Central memory CD4-positive, alpha-beta T cell (primary cell): ENCODE measurements at regions not wholly inside any gene's neighbourhood (a gene's known extent, or its start where the extent isn't known, plus 50 kb on each side); places are given as distances from the start of the nearest gene placed in this dataset.
A peak's percentile ranks its signal among the peaks of the same experiment; 100 is the strongest.

Source experiments
- DNase-seq: peaks from one replicate; pipeline ENCODE4 v3.0.0; 2022

DNA sequence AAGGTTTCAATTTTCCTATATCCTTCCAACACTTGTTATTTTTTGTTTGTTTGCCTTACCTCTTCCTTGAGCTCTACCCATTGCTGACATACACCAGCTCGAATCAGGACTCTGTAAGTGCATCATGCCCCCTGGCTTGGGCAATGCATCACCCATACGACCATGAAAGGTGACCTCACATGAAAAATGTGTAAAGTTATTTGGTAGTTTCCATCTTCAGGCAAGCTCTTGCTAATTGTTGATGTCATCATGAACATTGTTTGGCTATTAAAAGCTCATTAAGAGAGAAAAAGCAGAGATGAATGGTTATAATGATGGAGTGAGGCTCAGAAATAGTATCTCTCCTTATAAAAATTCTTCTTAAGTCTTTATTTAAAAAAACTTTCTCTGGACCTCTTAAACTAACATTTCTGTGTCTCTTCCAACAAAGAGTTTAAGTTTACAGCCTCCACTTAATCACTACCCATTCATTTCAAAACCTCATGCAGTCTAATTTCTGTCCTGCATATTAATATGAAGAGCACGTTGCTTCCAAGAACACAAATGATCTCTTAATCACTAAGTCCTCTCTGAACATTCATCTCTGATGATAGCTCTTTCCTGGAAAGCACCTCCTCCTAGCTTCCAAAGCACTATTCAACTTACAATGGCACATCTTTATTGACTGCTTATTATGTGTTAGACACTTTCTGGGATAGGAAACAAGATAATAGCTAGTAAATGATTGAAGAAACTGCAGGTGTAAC is 236.3 kb downstream of the NFKBIZ start:
- DNase-seq = no peak

DNA sequence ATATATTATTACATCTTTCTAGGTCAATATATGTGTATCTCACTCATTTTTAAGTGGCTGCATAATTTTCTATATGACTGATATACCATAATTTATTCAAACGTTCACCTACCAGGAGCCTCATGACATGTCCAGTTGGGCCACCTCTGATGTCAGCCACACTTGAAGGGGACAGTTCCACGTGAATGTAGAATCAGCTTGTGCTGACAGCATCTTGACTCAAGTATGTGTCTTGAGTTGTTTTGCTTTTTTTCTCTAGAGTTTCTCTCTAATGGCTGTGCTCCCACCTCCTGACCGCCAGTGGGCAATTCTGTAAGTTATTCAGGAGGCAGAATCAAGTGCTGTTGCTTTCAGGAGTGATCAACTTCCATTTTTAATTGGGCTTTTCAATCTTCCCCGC is 237.9 kb downstream of the NFKBIZ start:
- no peak for DNase-seq

DNA sequence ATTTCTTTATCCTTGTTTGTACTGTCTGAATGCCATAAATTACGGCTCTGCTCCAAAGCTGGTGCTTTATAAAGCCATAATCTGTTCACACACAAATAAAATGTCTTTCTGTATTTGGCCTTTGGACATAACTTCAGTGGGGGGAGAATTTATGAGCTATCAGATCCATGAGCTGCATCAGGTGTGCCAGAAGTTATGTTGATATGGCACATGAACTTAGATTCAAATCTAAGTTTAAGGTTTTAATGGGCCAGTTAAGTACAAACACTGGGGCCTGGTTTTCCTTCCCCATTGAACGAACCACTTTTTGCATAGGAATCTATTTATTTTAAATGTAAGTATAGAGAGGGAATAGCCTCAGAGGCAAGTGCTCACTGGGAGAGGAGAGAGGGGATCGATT is 239.9 kb downstream of the NFKBIZ start:
- DNase-seq = no peak

DNA sequence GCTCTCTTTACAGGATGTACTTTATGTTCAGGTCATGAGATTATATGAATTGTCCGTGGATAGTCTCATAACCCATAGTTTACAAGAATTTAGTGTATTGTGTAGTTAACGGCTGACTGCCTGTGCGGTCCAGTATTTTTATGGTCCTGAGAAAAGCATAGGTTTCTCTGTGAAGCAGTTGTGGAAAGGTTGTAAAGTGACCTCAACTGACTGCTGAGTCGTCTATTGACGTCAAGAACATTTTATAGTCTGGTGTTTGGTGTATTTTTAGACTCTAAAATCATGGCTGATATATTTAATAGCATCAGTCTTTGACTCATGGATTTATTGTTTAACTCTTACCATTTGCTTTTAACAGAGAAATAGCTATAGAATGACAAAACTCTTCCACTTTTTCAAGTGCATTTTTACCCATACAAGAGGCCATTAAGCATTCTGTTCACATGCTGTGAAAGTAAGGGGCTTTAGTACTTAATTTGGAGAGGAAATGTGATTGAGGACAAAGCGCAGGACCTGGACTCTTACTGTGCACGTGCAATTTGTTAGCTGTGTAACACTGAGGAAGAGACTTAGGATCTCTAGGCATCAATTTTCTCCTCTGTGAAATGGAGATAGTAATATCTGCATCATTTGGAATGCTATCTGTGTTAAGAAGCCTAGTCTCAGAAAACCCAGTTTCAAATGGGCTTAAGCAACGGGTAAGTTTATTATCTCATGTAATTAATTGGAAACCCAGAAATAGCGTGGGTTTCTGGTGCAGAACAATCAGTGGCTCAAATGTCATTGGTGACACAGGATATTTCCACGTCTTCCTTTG is 240.8 kb downstream of the NFKBIZ start:
- DNase-seq = no peak

DNA sequence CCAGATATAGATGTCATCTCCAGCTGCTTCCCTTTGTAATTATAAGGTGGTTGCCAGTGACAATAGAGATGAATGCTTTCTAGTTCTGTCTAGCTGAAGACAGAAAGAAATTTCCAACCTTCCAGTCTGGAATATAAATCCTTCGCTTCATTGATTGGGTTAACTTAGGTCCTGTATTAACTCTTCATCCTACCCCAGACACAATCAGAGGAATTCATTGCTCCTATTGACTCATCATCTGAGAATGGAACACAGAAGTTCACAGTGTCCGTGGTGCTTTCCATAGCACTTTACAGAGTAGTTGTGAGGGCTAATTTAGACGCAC is 241.4 kb downstream of the NFKBIZ start:
- DNase-seq = no peak

DNA sequence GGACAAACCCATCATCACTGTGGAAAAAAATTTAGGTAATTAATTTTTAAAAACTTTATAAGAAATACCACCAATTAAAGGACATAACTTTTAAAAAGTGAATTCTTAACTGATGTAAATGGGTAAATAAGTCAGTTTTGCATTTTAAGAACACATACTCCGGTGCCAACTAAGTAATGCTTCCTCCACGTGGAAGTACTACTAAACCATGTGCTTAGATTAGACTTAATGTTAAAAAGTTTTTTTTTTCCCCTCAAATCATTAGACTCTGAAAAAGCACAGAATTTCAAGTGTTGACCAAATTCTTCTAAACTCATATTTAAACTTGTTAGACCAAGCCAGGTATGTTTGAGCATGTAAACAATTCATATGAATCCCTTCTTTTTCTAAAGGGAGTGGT is 242.0 kb downstream of the NFKBIZ start:
- no peak for DNase-seq

DNA sequence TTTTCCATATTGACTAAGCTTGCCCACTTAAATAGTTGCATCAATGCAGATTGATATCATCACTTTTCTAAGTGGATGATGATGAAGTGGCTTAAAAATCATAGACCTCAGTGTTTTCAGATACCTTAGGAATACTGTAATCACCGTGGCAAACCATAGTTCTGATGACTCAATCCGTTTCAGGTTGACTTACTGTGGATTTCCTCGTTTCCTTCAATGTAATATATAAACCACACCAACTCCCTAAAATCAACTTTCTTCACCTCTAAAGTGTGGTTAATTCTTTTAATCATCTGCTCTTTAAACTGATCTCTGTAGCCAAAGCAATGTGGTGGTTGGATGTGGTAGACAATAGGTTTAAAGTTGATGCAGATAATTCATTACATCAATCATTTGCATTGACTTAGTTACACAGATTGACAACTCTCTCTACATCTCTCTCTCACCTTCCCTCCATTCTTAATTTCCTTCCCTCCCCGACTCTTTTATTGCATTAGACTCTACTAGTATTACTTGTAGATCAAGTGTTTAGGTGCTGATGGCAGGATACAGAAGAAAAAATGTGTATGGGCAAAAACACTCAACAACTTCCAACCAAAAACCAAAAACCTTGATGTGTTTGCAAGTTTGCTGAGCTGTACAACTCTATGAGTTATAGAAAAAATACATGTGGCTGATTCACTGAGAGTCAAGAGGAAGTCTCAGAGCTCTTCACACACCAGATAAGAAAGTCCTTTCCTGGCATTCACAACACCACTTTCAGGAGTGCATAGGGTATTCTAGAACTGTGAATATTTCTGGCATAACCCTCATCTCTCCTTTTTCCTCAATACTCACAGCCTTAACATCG is 243.5 kb downstream of the NFKBIZ start:
- DNase-seq = no peak

DNA sequence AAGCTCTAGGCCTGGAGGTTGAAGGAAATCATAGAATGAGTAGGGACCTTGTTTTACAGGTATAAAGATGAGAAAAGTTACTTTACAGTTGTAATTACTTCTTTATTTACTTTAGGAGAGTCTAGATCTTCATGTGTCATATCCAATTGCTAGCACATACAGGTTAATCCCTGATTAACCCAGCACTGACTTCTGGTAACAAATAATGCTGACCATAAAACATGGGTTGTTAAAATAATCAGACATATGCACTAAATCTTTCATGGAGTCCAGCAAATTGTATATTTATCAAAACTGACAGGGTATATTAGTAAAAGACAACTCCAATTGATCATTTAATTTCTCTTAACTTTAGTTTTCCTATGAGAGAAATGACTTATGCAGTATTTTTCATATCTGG is 245.2 kb downstream of the NFKBIZ start:
- no peak for DNase-seq

DNA sequence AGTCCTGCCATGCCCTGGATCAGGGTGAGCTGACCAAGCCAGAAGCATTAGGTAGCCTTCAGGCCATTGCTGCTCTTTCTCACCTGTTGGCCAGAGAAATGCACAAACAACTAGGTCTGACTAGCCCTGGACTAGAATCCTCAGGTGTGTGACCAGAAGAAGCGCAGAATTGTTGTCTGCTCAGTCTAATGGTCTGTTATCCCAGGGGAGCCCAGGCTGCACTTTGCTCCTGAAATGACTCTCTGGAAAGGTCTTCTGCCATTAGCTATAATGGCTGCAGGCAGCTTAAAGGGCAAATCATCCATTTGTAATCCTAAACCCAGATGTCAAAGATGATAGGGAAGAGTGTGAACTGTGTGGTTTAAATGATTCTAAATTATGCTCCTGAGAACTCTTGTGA is 246.1 kb downstream of the NFKBIZ start:
- DNase-seq = no peak

DNA sequence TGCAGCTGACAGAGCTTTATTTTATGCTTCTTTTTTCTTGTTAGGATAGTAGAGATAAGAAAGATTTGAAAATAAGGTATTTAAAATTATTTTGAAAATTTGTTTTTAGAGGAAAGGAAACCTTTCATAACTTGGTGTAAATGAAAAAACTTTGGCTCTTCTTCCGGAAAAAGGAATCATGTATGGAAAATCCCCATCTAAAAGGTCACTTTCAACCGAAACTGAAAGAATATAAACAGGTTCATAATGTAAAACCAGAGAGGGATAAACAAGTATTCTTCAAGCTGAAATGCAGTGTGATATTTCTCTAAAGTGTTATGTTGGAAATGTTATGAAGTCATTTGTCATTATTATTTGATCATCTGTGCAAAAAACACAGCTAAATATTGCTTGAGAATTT is 246.8 kb downstream of the NFKBIZ start:
- DNase-seq = no peak

DNA sequence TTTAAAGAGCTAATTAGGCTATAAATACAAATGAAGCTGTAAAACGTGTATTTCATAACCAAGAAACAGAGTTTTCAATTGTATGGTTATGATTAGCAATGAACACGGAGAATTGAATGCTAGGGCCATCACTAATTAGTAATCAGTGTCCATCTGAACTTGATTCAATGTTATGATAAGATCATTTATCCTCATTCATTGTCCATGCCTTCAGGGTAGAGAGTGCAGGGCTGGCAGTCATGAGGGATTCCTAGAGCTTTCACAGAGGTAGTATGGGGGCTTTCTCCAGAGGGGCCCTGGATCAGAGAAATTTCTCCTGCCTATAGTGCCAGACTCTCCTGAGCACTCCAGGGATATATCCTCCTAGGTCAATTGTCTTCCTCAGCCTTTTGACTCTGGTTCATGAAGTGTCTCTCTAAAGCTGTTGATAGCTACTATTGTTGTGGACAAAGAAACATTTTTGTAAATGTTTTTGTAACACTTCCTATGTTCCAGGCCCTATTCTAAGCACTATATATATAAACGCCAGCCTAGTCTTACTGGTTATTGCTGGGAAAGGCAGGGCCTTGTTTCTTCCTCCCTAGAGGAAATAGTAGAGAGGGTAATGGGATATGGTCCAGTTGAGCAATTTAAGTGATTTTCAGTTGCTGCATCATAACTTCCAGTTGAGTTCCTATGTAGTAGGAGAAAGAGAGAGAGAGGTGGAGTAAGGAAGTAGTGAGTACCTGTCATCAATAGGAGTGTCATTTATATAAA is 249.0 kb downstream of the NFKBIZ start:
- no peak for DNase-seq

DNA sequence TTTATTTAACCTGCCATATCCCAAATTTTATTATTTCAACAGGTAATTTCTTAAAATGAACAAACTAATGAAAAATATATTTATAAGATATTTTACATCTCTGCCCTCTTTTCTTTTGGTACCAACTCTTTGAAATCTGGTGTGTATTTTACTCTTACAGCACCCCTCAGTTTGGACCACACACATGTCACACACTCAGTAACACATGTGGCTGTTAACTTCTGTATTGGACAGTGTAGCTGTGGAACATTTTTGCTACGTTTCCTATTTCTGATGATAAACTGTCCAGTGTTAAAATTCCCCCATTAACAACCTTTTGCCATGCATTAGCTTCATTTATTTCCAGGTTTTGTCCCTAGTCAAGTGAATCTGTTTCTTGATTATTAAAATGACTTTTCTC is 250.6 kb downstream of the NFKBIZ start:
- DNase-seq = no peak

DNA sequence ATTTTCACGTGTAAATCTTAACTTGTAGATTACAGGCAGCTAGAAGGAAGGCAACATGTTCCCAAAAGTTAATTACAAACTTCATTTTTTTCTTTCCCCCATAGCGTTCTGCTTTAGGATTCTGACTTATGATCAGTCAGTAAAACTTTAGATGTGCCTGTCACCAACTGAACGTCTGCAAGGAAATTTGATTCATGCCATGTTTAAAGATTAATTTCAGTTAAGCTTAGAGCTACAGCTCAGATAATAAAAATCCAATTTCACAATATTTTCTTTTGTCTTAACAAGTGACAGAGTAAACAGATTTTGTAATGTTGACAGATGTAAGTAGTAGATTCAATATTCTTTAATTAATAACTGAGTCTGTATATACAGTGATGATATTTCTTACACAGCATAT is 253.1 kb downstream of the NFKBIZ start:
- DNase-seq = no peak

DNA sequence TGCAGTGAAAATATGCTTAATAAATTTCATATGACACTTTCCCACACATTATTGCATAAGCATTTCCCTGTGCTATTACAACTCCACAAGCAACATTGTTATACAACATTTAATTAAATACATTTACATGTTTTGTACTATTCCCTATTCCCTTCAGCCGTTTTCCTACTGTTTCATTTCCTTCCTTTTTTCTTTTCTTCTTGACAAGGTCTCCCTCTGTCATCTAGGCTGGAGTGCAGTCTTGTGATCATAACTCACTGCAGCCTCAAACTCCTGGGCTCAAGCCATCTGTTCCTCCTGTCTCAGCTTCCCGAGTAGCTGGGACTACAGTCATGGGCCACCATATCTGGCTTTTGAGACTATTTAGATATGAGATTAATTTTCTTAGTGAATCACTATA is 254.7 kb downstream of the NFKBIZ start:
- no peak for DNase-seq

DNA sequence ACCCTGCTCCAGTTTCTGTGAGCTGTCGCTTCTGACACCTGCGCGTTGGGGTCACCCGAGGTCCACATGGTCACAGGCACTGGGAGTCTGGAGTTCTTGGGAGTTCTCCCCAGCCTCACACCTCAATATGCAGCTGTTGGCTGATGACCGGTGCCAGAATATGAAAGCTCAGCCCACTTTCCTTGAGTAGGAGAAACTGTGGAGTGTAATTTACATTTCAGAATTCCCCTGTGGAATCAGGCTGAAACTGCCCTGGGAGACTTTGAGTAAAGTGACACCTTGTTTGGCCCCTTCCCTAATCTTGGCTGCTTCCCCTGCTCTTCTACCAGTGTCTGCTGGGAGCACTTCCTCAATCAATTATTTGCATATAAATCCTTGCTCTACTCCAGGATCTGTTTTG is 255.9 kb downstream of the NFKBIZ start:
- DNase-seq = no peak

DNA sequence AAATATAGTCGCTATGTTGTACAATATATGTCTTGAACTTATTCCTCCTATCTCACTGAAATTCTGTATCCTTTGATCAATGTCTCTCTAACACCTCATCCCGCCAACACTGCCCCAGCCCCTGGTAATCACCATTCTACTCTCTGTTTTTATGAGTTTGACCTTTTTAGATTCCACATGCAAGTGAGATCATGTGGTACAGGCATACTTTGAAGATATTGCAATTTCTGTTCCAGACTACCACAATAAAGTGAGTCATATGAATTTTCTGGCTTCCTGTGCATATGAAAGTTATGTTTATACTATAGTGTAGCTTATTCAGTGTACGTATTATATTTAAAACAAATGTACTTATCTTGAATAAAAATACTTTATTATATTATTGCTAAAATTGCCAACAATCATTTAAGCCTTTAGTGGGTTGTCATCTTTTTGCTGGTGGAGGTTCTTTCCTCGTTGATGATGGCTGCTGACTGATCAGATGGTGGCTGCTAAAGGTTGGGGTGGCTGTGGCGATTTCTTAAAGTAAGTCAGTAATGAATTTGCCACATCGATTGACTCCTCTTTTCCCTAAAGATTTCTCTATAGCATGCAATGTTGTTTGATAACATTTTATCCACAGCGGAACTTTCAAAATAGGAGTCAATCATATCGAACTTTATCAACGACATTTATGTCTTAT is 257.2 kb downstream of the NFKBIZ start:
- no peak for DNase-seq

DNA sequence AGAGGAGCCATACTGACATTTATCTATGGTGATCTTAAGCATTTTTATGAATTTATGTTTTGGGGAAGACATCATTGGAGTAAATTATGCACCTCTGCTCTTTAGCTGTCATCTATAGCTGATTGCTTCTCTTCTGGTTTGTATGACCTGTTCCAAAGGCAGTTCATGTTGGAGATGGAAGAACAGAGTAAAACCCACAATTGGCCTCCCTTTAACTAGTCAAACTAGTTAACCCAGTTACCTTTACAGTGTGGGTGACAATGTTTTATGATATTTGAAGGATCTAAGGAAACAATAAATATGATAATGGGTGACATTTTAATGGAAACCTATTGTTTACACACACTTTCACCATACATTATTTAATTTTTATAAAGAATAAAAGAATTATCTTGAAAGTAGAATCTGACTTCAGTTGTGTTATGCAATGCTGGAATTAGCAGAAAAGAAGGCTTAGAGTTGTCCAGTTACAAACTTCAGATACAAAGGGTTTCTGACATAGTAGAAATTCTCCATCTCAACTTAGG is 263.5 kb downstream of the NFKBIZ start:
- DNase-seq = no peak

DNA sequence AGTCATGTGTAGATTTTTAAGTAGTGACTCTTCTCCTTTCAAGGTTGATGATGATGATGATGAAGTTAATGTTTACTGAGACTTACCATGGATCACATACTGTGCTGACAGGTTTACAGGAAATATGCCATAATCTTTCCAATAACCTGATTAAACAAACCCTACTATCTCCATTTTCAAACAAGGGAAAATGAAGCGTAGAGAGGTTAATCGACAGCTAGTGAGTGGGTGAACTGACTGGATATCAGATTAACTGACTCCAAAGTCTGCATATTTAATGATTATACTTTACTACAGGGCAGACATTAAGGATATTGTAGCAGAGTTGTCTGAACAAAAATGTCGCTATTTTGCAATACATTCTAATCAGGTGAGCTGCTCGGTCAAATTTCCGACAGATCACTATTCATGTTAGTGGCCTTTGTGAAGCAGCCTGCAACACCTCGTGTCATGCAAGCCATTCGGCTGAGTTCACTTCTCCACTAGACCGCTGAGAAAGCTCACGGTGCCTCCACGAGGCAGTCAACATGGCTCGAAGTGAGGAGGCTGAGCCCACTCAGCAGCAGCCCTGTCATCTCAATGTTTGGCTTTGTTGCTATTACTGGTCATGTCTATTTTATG is 264.2 kb downstream of the NFKBIZ start:
- DNase-seq = no peak

DNA sequence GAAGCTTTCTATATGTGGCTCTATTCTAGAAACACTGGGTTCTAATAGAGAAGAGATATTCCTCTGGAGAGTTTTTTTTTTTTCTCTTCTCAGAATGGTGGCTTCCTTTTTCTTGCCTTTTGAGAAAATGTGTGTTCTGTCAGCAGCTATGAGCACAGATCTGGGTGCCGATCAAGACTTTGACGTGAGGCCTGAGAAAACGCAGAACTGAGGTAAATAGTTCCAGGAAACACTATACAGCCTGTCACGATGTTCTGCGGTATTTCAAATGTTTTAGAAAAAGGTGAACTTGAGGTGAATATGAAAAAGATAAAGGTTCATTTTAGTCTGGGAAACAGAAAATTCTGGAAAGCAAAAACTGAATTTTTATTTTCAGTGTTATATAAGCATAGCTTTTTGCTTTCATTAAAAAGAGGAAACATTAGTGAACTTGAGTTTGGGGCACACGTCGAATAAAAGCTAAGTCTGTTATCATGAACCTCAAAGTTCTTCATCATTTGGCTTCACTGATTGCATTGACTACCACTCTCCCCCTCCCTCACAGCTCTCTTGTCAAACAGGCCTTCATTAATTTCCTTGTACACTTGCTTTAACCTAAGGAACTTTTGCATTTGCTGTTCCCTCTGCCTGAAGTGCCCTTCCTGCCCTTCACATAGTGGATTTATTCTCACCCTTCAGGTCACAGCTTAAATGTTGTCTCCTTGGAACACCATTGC is 265.1 kb downstream of the NFKBIZ start:
- DNase-seq = peak; percentile 53

DNA sequence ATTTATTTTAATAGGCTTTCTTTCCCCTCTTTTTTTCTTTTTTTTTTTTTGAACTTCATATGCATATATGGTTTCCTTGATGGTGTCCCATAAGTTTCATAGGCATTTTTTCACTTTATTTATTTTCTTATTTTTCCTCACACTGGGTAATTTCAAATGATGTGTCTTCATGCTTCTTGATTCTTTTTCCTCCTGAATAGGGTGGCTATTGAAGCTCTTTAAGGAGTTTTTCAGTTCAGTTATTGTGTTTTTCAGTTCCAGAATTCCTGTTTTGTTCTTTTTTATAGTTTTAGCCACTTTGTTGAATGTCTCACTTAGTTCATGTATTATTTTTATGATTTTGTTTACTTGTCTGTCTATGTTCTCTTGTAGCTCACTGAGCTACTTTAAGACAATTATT is 273.2 kb downstream of the NFKBIZ start:
- DNase-seq = no peak
